PC-9 (cell line): ENCODE measurements at regions not wholly inside any gene's neighbourhood (a gene's known extent, or its start where the extent isn't known, plus 50 kb on each side); places are given as distances from the start of the nearest gene placed in this dataset.

Experiments
- EZH2 ChIP-seq: fragments of 200-600 bp; sonication (generic); IDR thresholded peaks from 2 replicates; pipeline ENCODE4 v1.8.0; 2017; ENCODE audit warnings: antibody characterized with exemption, low read depth
- TF ChIP-seq, protein P1 (sequence below): fragments of 200-600 bp; sonication (generic); conservative IDR thresholded peaks from 2 replicates; pipeline ENCODE4 v1.6.1; 2017; ENCODE audit warnings: mixed run types, antibody characterized with exemption, mild to moderate bottlenecking, moderate library complexity

DNA sequence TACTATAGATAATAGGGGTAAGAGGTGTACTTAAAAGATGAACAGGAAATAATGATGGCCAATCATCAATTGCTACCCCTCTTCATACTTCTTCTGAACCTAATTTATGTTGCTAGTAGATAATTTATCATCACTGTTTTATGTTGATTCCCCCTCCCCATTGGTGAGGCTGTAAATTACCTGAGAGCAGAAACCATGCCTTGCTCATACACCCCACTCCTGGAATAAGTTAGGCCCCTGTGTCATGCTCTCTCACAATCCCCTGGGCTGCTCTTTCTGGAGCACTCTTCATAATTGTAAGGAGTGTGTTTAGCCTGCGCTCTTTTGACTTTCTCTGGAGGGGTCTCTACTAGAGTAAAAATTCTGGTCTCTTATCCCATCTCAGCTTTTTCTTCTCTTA lies 180.7 kb downstream of the PAH start:
- TF ChIP-seq, protein P1, sequence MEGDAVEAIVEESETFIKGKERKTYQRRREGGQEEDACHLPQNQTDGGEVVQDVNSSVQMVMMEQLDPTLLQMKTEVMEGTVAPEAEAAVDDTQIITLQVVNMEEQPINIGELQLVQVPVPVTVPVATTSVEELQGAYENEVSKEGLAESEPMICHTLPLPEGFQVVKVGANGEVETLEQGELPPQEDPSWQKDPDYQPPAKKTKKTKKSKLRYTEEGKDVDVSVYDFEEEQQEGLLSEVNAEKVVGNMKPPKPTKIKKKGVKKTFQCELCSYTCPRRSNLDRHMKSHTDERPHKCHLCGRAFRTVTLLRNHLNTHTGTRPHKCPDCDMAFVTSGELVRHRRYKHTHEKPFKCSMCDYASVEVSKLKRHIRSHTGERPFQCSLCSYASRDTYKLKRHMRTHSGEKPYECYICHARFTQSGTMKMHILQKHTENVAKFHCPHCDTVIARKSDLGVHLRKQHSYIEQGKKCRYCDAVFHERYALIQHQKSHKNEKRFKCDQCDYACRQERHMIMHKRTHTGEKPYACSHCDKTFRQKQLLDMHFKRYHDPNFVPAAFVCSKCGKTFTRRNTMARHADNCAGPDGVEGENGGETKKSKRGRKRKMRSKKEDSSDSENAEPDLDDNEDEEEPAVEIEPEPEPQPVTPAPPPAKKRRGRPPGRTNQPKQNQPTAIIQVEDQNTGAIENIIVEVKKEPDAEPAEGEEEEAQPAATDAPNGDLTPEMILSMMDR: no peak
- no peak for TF ChIP-seq EZH2
